ENCODE measurements at regions not wholly inside any gene's neighbourhood (a gene's known extent, or its start where the extent isn't known, plus 50 kb on each side); places are given as distances from the start of the nearest gene placed in this dataset.
A peak's percentile ranks its signal among the peaks of the same experiment; 100 is the strongest.

GRCh38 chr13:32852526-32852925 is 163.7 kb upstream of the KL start:
- Mint-ChIP-seq H3K4me1 (no peaks in the 10 kb centered on the region), H3K27ac (no peak overlapping the region), H3K27me3 (peaks cover 6 to 13% of the 10 kb centered on the region in 2 donors), H3K9me3 (no peaks in the 10 kb centered on the region), H3K4me3 (no peak overlapping the region), H3K36me3 (no peaks in the 10 kb centered on the region)
- no peaks in the 10 kb centered on the region for H3K36me3 ChIP-seq (ENCODE audit: insufficient read depth, low read length)
- H3K4me3 ChIP-seq (ENCODE audit: low read length), result no peak overlapping the region
- DNase-seq, result no peak
- POLR2A ChIA-PET, result no interaction called here
- no peaks in the 10 kb centered on the region for H3K9me3 ChIP-seq (ENCODE audit: low read length)
- no peaks in the 10 kb centered on the region for H3K27me3 ChIP-seq (ENCODE audit: insufficient read depth, low read length, poor library complexity, severe bottlenecking)
- H3K4me1 ChIP-seq (ENCODE audit: insufficient read depth, low read length), result no peaks in the 10 kb centered on the region
- CTCF ChIA-PET, result no interaction called here
- H3K27ac ChIP-seq (ENCODE audit: low read depth, low read length), result no peak overlapping the region

GRCh38 chr13:32857077-32857476 is 159.1 kb upstream of the KL start:
- DNase-seq, result no peak
- Mint-ChIP-seq H3K27me3 (peaks cover 0 to 2% of the 10 kb centered on the region in 2 donors), H3K27ac (no peak overlapping the region), H3K36me3 (no peaks in the 10 kb centered on the region), H3K4me3 (no peak overlapping the region), H3K4me1 (no peaks in the 10 kb centered on the region), H3K9me3 (no peaks in the 10 kb centered on the region)
- CTCF ChIA-PET, result no interaction called here
- H3K9me3 ChIP-seq (ENCODE audit: low read length), result peaks cover 3% of the 10 kb centered on the region
- no peaks in the 10 kb centered on the region for H3K4me1 ChIP-seq (ENCODE audit: insufficient read depth, low read length)
- no peaks in the 10 kb centered on the region for H3K36me3 ChIP-seq (ENCODE audit: insufficient read depth, low read length)
- no peak overlapping the region for H3K4me3 ChIP-seq (ENCODE audit: low read length)
- H3K27ac ChIP-seq (ENCODE audit: low read depth, low read length), result no peak overlapping the region
- POLR2A ChIA-PET, result no interaction called here
- H3K27me3 ChIP-seq (ENCODE audit: insufficient read depth, low read length, poor library complexity, severe bottlenecking), result no peaks in the 10 kb centered on the region

- Mint-ChIP-seq H3K27ac (no peak overlapping the region), H3K27me3 (peaks cover 0 to 2% of the 10 kb centered on the region in 2 donors), H3K9me3 (no peaks in the 10 kb centered on the region), H3K36me3 (no peaks in the 10 kb centered on the region), H3K4me1 (no peaks in the 10 kb centered on the region), H3K4me3 (no peak overlapping the region)
- Histone ChIP-seq H3K4me3 (ENCODE audit: low read length) (no peak overlapping the region), H3K4me1 (ENCODE audit: insufficient read depth, low read length) (no peaks in the 10 kb centered on the region), H3K9me3 (ENCODE audit: low read length) (peaks cover 3% of the 10 kb centered on the region), H3K27me3 (ENCODE audit: insufficient read depth, low read length, poor library complexity, severe bottlenecking) (no peaks in the 10 kb centered on the region), H3K36me3 (ENCODE audit: insufficient read depth, low read length) (no peaks in the 10 kb centered on the region), H3K27ac (ENCODE audit: low read depth, low read length) (no peak overlapping the region)
- POLR2A ChIA-PET, result no interaction called here
- DNase-seq, result no peak
- CTCF ChIA-PET, result no interaction called here
These were observed 158.5 kb upstream of the KL start for GRCh38 chr13:32857689-32858088.

- H3K36me3 ChIP-seq (ENCODE audit: insufficient read depth, low read length), result no peaks in the 10 kb centered on the region
- DNase-seq, result no peak
- no peaks in the 10 kb centered on the region for H3K9me3 Mint-ChIP-seq
- H3K4me1 ChIP-seq (ENCODE audit: insufficient read depth, low read length), result no peaks in the 10 kb centered on the region
- no peak overlapping the region for H3K4me3 ChIP-seq (ENCODE audit: low read length)
- peaks cover 0 to 2% of the 10 kb centered on the region in 2 donors for H3K27me3 Mint-ChIP-seq
- H3K36me3 Mint-ChIP-seq, result no peaks in the 10 kb centered on the region
- H3K9me3 ChIP-seq (ENCODE audit: low read length), result peaks cover 3% of the 10 kb centered on the region
- no peaks in the 10 kb centered on the region for H3K27me3 ChIP-seq (ENCODE audit: insufficient read depth, low read length, poor library complexity, severe bottlenecking)
- no peaks in the 10 kb centered on the region for H3K4me1 Mint-ChIP-seq
- H3K4me3 Mint-ChIP-seq, result no peak overlapping the region
- H3K27ac Mint-ChIP-seq, result no peak overlapping the region
- ChIA-PET POLR2A (no interaction called here), CTCF (no interaction called here)
- H3K27ac ChIP-seq (ENCODE audit: low read depth, low read length), result no peak overlapping the region
These were observed 156.4 kb upstream of the KL start for GRCh38 chr13:32859707-32860292.

GRCh38 chr13:32861304-32861703 is 154.9 kb upstream of the KL start:
- no peak overlapping the region for H3K4me3 ChIP-seq (ENCODE audit: low read length)
- CTCF ChIA-PET, result no interaction called here
- peaks cover 3% of the 10 kb centered on the region for H3K9me3 ChIP-seq (ENCODE audit: low read length)
- H3K9me3 Mint-ChIP-seq, result no peaks in the 10 kb centered on the region
- H3K27ac ChIP-seq (ENCODE audit: low read depth, low read length), result no peak overlapping the region
- DNase-seq, result no peak
- H3K27ac Mint-ChIP-seq, result no peak overlapping the region
- no peaks in the 10 kb centered on the region for H3K4me1 ChIP-seq (ENCODE audit: insufficient read depth, low read length)
- no peaks in the 10 kb centered on the region for H3K36me3 ChIP-seq (ENCODE audit: insufficient read depth, low read length)
- POLR2A ChIA-PET, result no interaction called here
- H3K4me3 Mint-ChIP-seq, result no peak overlapping the region
- peaks cover 0 to 2% of the 10 kb centered on the region in 2 donors for H3K27me3 Mint-ChIP-seq
- H3K4me1 Mint-ChIP-seq, result no peaks in the 10 kb centered on the region
- no peaks in the 10 kb centered on the region for H3K36me3 Mint-ChIP-seq
- H3K27me3 ChIP-seq (ENCODE audit: insufficient read depth, low read length, poor library complexity, severe bottlenecking), result no peaks in the 10 kb centered on the region

GRCh38 chr13:32863596-32863995 is 152.6 kb upstream of the KL start:
- Histone ChIP-seq H3K27me3 (ENCODE audit: insufficient read depth, low read length, poor library complexity, severe bottlenecking) (no peaks in the 10 kb centered on the region), H3K9me3 (ENCODE audit: low read length) (peaks cover 3% of the 10 kb centered on the region), H3K4me1 (ENCODE audit: insufficient read depth, low read length) (no peaks in the 10 kb centered on the region), H3K36me3 (ENCODE audit: insufficient read depth, low read length) (no peaks in the 10 kb centered on the region), H3K27ac (ENCODE audit: low read depth, low read length) (no peak overlapping the region), H3K4me3 (ENCODE audit: low read length) (no peak overlapping the region)
- no peaks in the 10 kb centered on the region for H3K4me1 Mint-ChIP-seq
- H3K36me3 Mint-ChIP-seq, result no peaks in the 10 kb centered on the region
- peaks cover 0 to 3% (median 0%) of the 10 kb centered on the region in 5 donors for H3K9me3 Mint-ChIP-seq
- ChIA-PET CTCF (no interaction called here), POLR2A (no interaction called here)
- no peak overlapping the region for H3K27ac Mint-ChIP-seq
- no peaks in the 10 kb centered on the region for H3K27me3 Mint-ChIP-seq
- no peak for DNase-seq
- H3K4me3 Mint-ChIP-seq, result no peak overlapping the region

- Mint-ChIP-seq H3K27me3 (peaks cover 0 to 6% of the 10 kb centered on the region in 2 donors), H3K36me3 (no peaks in the 10 kb centered on the region), H3K4me3 (no peak overlapping the region), H3K9me3 (peaks cover 3 to 14% (median 7%) of the 10 kb centered on the region in 5 donors), H3K27ac (no peak overlapping the region), H3K4me1 (no peaks in the 10 kb centered on the region)
- ChIA-PET POLR2A (no interaction called here), CTCF (no interaction called here)
- H3K27ac ChIP-seq (ENCODE audit: low read depth, low read length), result no peak overlapping the region
- no peaks in the 10 kb centered on the region for H3K27me3 ChIP-seq (ENCODE audit: insufficient read depth, low read length, poor library complexity, severe bottlenecking)
- H3K36me3 ChIP-seq (ENCODE audit: insufficient read depth, low read length), result no peaks in the 10 kb centered on the region
- H3K4me1 ChIP-seq (ENCODE audit: insufficient read depth, low read length), result no peaks in the 10 kb centered on the region
- no peak overlapping the region for H3K4me3 ChIP-seq (ENCODE audit: low read length)
- DNase-seq, result no peak
- H3K9me3 ChIP-seq (ENCODE audit: low read length), result no peaks in the 10 kb centered on the region
These were observed 149.3 kb upstream of the KL start for GRCh38 chr13:32866921-32867320.

GRCh38 chr13:32877491-32877890 is 138.7 kb upstream of the KL start:
- H3K36me3 Mint-ChIP-seq, result peaks cover 0 to 2% (median 0%) of the 10 kb centered on the region in 3 donors
- Histone ChIP-seq H3K4me1 (ENCODE audit: insufficient read depth, low read length) (no peaks in the 10 kb centered on the region), H3K9me3 (ENCODE audit: low read length) (no peaks in the 10 kb centered on the region), H3K27me3 (ENCODE audit: insufficient read depth, low read length, poor library complexity, severe bottlenecking) (no peaks in the 10 kb centered on the region), H3K4me3 (ENCODE audit: low read length) (no peak overlapping the region), H3K27ac (ENCODE audit: low read depth, low read length) (no peak overlapping the region), H3K36me3 (ENCODE audit: insufficient read depth, low read length) (no peaks in the 10 kb centered on the region)
- H3K4me3 Mint-ChIP-seq, result no peak overlapping the region
- CTCF ChIA-PET, result no interaction called here
- no peak overlapping the region for H3K27ac Mint-ChIP-seq
- no peaks in the 10 kb centered on the region for H3K9me3 Mint-ChIP-seq
- no peak for DNase-seq
- peaks cover 3 to 4% of the 10 kb centered on the region in 2 donors for H3K27me3 Mint-ChIP-seq
- POLR2A ChIA-PET, result no interaction called here
- H3K4me1 Mint-ChIP-seq, result no peaks in the 10 kb centered on the region

- ChIA-PET POLR2A (no interaction called here), CTCF (no interaction called here)
- Mint-ChIP-seq H3K27ac (peak overlapping the region in 1 of 8 donors; percentile 72), H3K9me3 (no peaks in the 10 kb centered on the region), H3K36me3 (peaks cover 0 to 2% (median 0%) of the 10 kb centered on the region in 3 donors), H3K4me3 (no peak overlapping the region), H3K4me1 (no peaks in the 10 kb centered on the region), H3K27me3 (peaks cover 3 to 4% of the 10 kb centered on the region in 2 donors)
- Histone ChIP-seq H3K27ac (ENCODE audit: low read depth, low read length) (no peak overlapping the region), H3K4me1 (ENCODE audit: insufficient read depth, low read length) (no peaks in the 10 kb centered on the region), H3K27me3 (ENCODE audit: insufficient read depth, low read length, poor library complexity, severe bottlenecking) (no peaks in the 10 kb centered on the region), H3K36me3 (ENCODE audit: insufficient read depth, low read length) (no peaks in the 10 kb centered on the region), H3K9me3 (ENCODE audit: low read length) (no peaks in the 10 kb centered on the region), H3K4me3 (ENCODE audit: low read length) (no peak overlapping the region)
- DNase-seq, result no peak
These were observed 138.1 kb upstream of the KL start for GRCh38 chr13:32878163-32878562.
